Left ventricle myocardium inferior (tissue), 1 donor: ENCODE measurements at regions not wholly inside any gene's neighbourhood (a gene's known extent, or its start where the extent isn't known, plus 50 kb on each side); places are given as distances from the start of the nearest gene placed in this dataset.

ENCODE experiments used
- DNase-seq: peaks from one replicate; pipeline ENCODE4 v3.0.0-alpha.2; 2020
- H3K27ac ChIP-seq: fragments of 200-600 bp; replicated peaks from 2 replicates; pipeline ENCODE4 v1.8.0; 2021
- H3K27me3 ChIP-seq: fragments of 200-600 bp; 2 replicates; pipeline ENCODE4 v1.8.0; 2021; ENCODE audit warnings: low read depth
- H3K36me3 ChIP-seq: fragments of 200-600 bp; 2 replicates; pipeline ENCODE4 v1.8.0; 2021
- H3K4me1 ChIP-seq: fragments of 200-600 bp; 2 replicates; pipeline ENCODE4 v1.8.0; 2021
- H3K4me3 ChIP-seq: fragments of 200-600 bp; 2 replicates; pipeline ENCODE4 v1.8.0; 2021; ENCODE audit warnings: mild to moderate bottlenecking, moderate library complexity
- H3K9me3 ChIP-seq: fragments of 200-600 bp; replicated peaks from 2 replicates; pipeline ENCODE4 v1.8.0; 2021
- intact Hi-C: fragments of 100-400 bp; cut with micrococcal nuclease; formaldehyde crosslinking; loops from one replicate; pipeline ENCODE4 v1.11.0; 2022
- TF ChIP-seq, protein P1 (sequence below): fragments of 200-600 bp; IDR thresholded peaks from 2 replicates; pipeline ENCODE4 v1.8.0; 2021; ENCODE audit warnings: antibody characterized with exemption, mild to moderate bottlenecking, borderline replicate concordance
- donor health status: DM: no; HTN: yes; CAD: no; lungs with severe emphysema.

GRCh38 chr20:39850246-39850645 lies 838.8 kb downstream of the MAFB start:
- Histone ChIP-seq H3K27ac (peak overlapping the region; percentile 50), H3K36me3 (no peaks in the 10 kb centered on the region)

DNA sequence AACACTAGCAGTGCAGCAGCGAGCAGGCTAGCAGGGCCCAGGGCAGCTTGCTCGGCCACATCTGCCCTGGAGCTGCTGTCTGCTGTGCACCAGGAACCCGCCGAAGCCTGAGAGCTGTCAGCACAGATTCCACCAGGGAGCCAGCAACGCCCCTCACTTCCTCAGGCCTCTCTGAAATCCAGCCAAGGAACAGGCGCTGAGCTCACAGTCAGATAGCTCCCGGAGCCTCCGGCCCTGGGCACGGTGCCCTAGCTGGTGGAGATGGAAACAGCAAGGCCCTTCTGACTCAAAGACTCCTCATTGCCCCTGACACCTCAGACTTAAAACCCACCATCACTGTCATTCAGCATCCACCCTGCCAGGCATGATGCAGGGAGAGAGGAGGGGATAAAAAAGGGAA lies 839.4 kb downstream of the MAFB start:
- peaks cover 22% of the 10 kb centered on the region for H3K4me1 ChIP-seq
- DNase-seq: peak; percentile 89
- intact Hi-C loops: no loop called here
- peak overlapping the region; percentile 50 for H3K27ac ChIP-seq
- no peaks in the 10 kb centered on the region for H3K27me3 ChIP-seq
- H3K4me3 ChIP-seq: no peak overlapping the region
- TF ChIP-seq, protein P1, sequence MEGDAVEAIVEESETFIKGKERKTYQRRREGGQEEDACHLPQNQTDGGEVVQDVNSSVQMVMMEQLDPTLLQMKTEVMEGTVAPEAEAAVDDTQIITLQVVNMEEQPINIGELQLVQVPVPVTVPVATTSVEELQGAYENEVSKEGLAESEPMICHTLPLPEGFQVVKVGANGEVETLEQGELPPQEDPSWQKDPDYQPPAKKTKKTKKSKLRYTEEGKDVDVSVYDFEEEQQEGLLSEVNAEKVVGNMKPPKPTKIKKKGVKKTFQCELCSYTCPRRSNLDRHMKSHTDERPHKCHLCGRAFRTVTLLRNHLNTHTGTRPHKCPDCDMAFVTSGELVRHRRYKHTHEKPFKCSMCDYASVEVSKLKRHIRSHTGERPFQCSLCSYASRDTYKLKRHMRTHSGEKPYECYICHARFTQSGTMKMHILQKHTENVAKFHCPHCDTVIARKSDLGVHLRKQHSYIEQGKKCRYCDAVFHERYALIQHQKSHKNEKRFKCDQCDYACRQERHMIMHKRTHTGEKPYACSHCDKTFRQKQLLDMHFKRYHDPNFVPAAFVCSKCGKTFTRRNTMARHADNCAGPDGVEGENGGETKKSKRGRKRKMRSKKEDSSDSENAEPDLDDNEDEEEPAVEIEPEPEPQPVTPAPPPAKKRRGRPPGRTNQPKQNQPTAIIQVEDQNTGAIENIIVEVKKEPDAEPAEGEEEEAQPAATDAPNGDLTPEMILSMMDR: no peak
- no peaks in the 10 kb centered on the region for H3K9me3 ChIP-seq
- no peaks in the 10 kb centered on the region for H3K36me3 ChIP-seq

More at GRCh38 chr20:39850246-39850645, 838.8 kb downstream of the MAFB start:
- TF ChIP-seq, protein P1: no peak
- DNase-seq: no peak
- intact Hi-C loops: no loop called here
- H3K27me3 ChIP-seq: no peaks in the 10 kb centered on the region
- H3K9me3 ChIP-seq: no peaks in the 10 kb centered on the region
- H3K4me1 ChIP-seq: peaks cover 22% of the 10 kb centered on the region
- H3K4me3 ChIP-seq: no peak overlapping the region

- Histone ChIP-seq H3K4me1 (peaks cover 22% of the 10 kb centered on the region), H3K27me3 (no peaks in the 10 kb centered on the region), H3K36me3 (no peaks in the 10 kb centered on the region), H3K4me3 (no peak overlapping the region), H3K9me3 (no peaks in the 10 kb centered on the region), H3K27ac (peak overlapping the region; percentile 50)
- intact Hi-C loops: no loop called here
- no peak for DNase-seq
- TF ChIP-seq, protein P1: no peak
These were observed 839.9 kb downstream of the MAFB start for GRCh38 chr20:39849171-39849570.

DNA sequence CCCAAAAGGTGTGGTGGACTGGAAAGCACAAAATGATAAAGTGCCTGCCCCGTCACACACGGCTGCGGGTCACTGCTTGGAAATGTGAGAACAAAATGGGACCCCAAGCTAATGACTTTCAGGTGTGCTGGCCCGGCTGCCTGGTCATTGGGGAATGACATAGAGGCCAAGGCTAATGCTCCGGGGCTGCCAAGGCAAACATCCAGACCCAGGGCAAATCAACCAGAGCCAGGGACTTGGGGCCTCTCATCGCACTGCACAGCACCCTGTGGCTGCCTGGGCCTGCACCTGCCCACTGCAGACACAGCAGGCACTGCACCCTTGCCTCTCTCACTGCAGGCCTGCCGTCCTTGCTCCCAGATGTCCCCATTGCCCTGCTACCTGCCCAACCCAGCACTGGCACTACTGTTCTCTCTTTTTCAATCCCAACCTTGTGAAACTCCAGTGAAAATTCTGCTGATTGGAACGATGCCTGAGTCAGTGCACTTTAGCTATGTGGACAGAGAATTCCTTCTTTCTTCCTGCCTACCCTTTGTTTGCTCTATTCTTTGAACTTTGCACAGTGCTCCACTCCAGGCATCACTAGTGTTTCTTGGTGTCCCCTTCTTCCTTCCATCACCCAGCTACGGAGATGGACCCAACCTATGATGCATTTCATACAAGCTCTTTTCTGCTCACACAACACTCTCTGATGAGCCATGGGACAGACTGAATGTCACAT lies 849.5 kb downstream of the MAFB start:
- Histone ChIP-seq H3K27ac (no peak overlapping the region), H3K36me3 (no peaks in the 10 kb centered on the region), H3K9me3 (no peaks in the 10 kb centered on the region), H3K4me3 (no peak overlapping the region), H3K27me3 (no peaks in the 10 kb centered on the region), H3K4me1 (no peaks in the 10 kb centered on the region)
- TF ChIP-seq, protein P1: no peak
- no peak for DNase-seq
- intact Hi-C loops: no loop called here

DNA sequence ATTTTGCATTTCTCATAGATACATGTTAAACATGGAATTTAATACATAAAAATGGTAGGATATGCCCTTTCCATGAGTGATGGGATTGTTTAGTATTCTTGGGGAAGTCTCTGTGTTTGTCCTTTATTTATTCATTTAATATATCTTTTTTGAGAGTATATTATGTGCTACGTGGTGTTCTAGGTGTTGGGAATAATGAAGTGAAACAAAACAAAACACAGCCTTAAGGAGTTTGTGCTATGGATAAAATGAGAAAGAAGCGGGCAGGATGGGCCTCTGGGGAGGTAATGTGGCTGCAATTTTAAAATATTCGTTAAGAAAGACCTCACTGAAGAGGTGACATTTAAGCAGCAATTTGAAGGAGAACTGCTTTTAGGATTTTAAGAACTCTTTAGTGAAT lies 851.5 kb downstream of the MAFB start:
- no peak overlapping the region for H3K27ac ChIP-seq
- no peaks in the 10 kb centered on the region for H3K27me3 ChIP-seq
- TF ChIP-seq, protein P1: no peak
- no peaks in the 10 kb centered on the region for H3K9me3 ChIP-seq
- no peak overlapping the region for H3K4me3 ChIP-seq
- no peaks in the 10 kb centered on the region for H3K36me3 ChIP-seq
- intact Hi-C loops: no loop called here
- DNase-seq: no peak
- H3K4me1 ChIP-seq: no peaks in the 10 kb centered on the region
